ENCODE measurements at regions not wholly inside any gene's neighbourhood (a gene's known extent, or its start where the extent isn't known, plus 50 kb on each side); places are given as distances from the start of the nearest gene placed in this dataset.

DNA sequence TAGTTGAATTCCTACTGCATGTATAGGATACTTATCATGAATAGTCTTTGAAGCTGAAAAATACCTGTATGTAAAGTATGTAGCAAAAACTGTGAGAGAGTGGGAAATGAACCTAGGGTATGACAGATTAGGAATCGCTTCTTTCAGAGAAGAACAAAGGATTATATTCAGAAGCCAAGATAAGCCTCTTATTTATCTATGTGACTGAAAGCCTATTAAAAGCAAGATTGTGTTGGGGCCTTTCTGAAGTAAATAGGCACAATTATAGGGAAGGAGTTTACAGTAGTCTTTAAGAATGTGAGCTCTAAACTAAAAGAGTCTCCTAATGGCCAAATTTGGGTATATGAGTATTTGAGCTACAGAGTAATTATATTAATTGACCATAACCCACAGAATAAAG, 102.1 kb downstream of the MTERF1 start:
- Histone ChIP-seq H3F3A (ENCODE audit: insufficient read depth) (no peaks in the 10 kb centered on the region), H3K36me3 (ENCODE audit: low read length) (no peaks in the 10 kb centered on the region), H2AFZ (ENCODE audit: low read depth, low read length, severe bottlenecking) (no peak overlapping the region), H3K9me3 (ENCODE audit: insufficient read depth, low read length) (no peaks in the 10 kb centered on the region), H3K9me2 (replicated peaks; ENCODE audit: insufficient read depth, low read length) (no peaks in the 10 kb centered on the region), H4K20me1 (ENCODE audit: low read depth, low read length) (no peaks in the 10 kb centered on the region), H3K27me3 (ENCODE audit: low read length) (no peaks in the 10 kb centered on the region), H3K27ac (ENCODE audit: low read depth, low read length) (no peak overlapping the region), H3K4me2 (ENCODE audit: low read depth, low read length, poor library complexity, severe bottlenecking) (no peak overlapping the region), H3K9ac (ENCODE audit: low read length) (no peak overlapping the region), H3K79me2 (ENCODE audit: insufficient read depth, low read length) (no peaks in the 10 kb centered on the region), H3K4me3 (ENCODE audit: insufficient read depth, low read length, poor library complexity, severe bottlenecking) (no peak overlapping the region)
- TF ChIP-seq, protein P1, sequence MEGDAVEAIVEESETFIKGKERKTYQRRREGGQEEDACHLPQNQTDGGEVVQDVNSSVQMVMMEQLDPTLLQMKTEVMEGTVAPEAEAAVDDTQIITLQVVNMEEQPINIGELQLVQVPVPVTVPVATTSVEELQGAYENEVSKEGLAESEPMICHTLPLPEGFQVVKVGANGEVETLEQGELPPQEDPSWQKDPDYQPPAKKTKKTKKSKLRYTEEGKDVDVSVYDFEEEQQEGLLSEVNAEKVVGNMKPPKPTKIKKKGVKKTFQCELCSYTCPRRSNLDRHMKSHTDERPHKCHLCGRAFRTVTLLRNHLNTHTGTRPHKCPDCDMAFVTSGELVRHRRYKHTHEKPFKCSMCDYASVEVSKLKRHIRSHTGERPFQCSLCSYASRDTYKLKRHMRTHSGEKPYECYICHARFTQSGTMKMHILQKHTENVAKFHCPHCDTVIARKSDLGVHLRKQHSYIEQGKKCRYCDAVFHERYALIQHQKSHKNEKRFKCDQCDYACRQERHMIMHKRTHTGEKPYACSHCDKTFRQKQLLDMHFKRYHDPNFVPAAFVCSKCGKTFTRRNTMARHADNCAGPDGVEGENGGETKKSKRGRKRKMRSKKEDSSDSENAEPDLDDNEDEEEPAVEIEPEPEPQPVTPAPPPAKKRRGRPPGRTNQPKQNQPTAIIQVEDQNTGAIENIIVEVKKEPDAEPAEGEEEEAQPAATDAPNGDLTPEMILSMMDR (IDR thresholded peaks at IDR 0.05; ENCODE audit: insufficient read depth, low read length, poor library complexity, severe bottlenecking): no peak
- TF ChIP-seq EZH2phosphoT487 (conservative IDR thresholded peaks at IDR 0.05; ENCODE audit: low read length): no peak

DNA sequence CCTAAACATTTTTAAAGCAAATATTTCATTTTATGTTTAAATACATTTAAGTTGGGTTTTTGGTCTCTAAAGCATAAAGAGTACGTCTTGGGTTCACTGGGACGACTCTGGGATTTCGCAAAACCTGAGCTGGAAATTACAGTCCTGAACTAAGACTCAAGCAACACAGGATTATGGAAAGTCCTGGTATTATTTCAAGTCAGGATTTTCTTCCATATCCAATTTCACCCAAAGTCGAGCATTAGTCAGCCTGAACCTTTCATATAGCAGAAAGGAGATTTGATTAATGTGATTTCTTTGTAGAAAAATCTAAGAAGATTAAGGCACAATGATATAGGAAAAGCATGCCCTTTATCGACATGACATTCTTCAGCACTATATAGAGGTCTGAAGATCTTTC, 100.0 kb downstream of the MTERF1 start:
- H3K27ac ChIP-seq (ENCODE audit: low read depth, low read length): no peak overlapping the region
- H3K4me3 ChIP-seq (ENCODE audit: insufficient read depth, low read length, poor library complexity, severe bottlenecking): no peak overlapping the region
- H2AFZ ChIP-seq (ENCODE audit: low read depth, low read length, severe bottlenecking): no peak overlapping the region
- H3K4me2 ChIP-seq (ENCODE audit: low read depth, low read length, poor library complexity, severe bottlenecking): no peak overlapping the region
- H3K27me3 ChIP-seq (ENCODE audit: low read length): no peaks in the 10 kb centered on the region
- no peaks in the 10 kb centered on the region for H3K9me3 ChIP-seq (ENCODE audit: insufficient read depth, low read length)
- no peak overlapping the region for H3K9ac ChIP-seq (ENCODE audit: low read length)
- TF ChIP-seq, protein P1 (IDR thresholded peaks at IDR 0.05; ENCODE audit: insufficient read depth, low read length, poor library complexity, severe bottlenecking): no peak
- no peak for TF ChIP-seq EZH2phosphoT487 (conservative IDR thresholded peaks at IDR 0.05; ENCODE audit: low read length)
- no peaks in the 10 kb centered on the region for H3K36me3 ChIP-seq (ENCODE audit: low read length)
- H4K20me1 ChIP-seq (ENCODE audit: low read depth, low read length): no peaks in the 10 kb centered on the region
- no peaks in the 10 kb centered on the region for H3F3A ChIP-seq (ENCODE audit: insufficient read depth)
- H3K79me2 ChIP-seq (ENCODE audit: insufficient read depth, low read length): no peaks in the 10 kb centered on the region
- no peaks in the 10 kb centered on the region for H3K9me2 ChIP-seq (replicated peaks; ENCODE audit: insufficient read depth, low read length)

DNA sequence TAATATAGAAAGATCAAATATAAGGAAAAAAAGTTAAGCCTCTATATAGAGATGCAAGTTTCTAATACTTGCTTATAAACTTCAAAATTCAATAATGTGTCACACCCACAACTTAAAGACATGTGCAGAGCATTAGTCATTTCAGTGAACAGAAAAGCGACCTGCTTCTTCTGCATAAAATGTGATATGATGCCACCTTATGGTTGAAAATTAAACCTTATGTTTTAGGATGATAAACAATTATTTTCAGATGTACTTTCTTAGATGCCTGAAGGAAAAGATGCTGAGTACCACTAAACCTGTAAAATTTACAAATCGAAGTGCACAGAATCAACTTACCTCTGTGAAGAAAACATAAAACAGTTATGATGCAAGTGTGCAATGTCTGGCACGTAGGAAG, 96.0 kb downstream of the MTERF1 start:
- Histone ChIP-seq H3K36me3 (ENCODE audit: low read length) (no peaks in the 10 kb centered on the region), H3F3A (ENCODE audit: insufficient read depth) (no peaks in the 10 kb centered on the region), H2AFZ (ENCODE audit: low read depth, low read length, severe bottlenecking) (no peak overlapping the region), H3K79me2 (ENCODE audit: insufficient read depth, low read length) (no peaks in the 10 kb centered on the region), H3K27ac (ENCODE audit: low read depth, low read length) (no peak overlapping the region), H3K9me2 (replicated peaks; ENCODE audit: insufficient read depth, low read length) (no peaks in the 10 kb centered on the region), H3K4me3 (ENCODE audit: insufficient read depth, low read length, poor library complexity, severe bottlenecking) (no peak overlapping the region), H3K9ac (ENCODE audit: low read length) (no peak overlapping the region), H4K20me1 (ENCODE audit: low read depth, low read length) (no peaks in the 10 kb centered on the region), H3K4me2 (ENCODE audit: low read depth, low read length, poor library complexity, severe bottlenecking) (no peak overlapping the region), H3K27me3 (ENCODE audit: low read length) (no peaks in the 10 kb centered on the region), H3K9me3 (ENCODE audit: insufficient read depth, low read length) (no peaks in the 10 kb centered on the region)
- TF ChIP-seq, protein P1 (IDR thresholded peaks at IDR 0.05; ENCODE audit: insufficient read depth, low read length, poor library complexity, severe bottlenecking): peak; percentile 16
- TF ChIP-seq EZH2phosphoT487 (conservative IDR thresholded peaks at IDR 0.05; ENCODE audit: low read length): no peak

Measured in SU-DHL-6 (cell line).